DOHH2 (cell line): ENCODE measurements at regions not wholly inside any gene's neighbourhood (a gene's known extent, or its start where the extent isn't known, plus 50 kb on each side); places are given as distances from the start of the nearest gene placed in this dataset.

Experiments used
- H3F3A ChIP-seq: fragments of 200-600 bp; sonication (generic), shearing (Covaris generic); 2 replicates; pipeline ENCODE4 v1.6.0; 2016; ENCODE audit warnings: antibody characterized with exemption, mild to moderate bottlenecking; ENCODE audit not compliant: control insufficient read depth, insufficient read depth
- H3K27ac ChIP-seq: fragments of 200-600 bp; sonication (generic); 2 replicates; pipeline ENCODE4 v1.5.1; 2014; ENCODE audit warnings: low read depth, mild to moderate bottlenecking, low read length, moderate library complexity
- H3K27me3 ChIP-seq: fragments of 200-600 bp; sonication (generic); 2 replicates; pipeline ENCODE4 v1.6.1; 2014; ENCODE audit warnings: mild to moderate bottlenecking, low read length, mixed read lengths; ENCODE audit not compliant: control insufficient read depth
- H3K36me3 ChIP-seq: fragments of 200-600 bp; sonication (generic); 2 replicates; pipeline ENCODE4 v1.6.1; 2014; ENCODE audit warnings: mild to moderate bottlenecking, low read length, moderate library complexity, mixed read lengths; ENCODE audit not compliant: control insufficient read depth
- H3K4me1 ChIP-seq: fragments of 200-600 bp; sonication (generic); 2 replicates; pipeline ENCODE4 v1.6.1; 2014; ENCODE audit warnings: mild to moderate bottlenecking, low read length, mixed read lengths; ENCODE audit not compliant: control insufficient read depth
- H3K4me2 ChIP-seq: fragments of 200-600 bp; sonication (generic); 2 replicates; pipeline ENCODE4 v1.6.0; 2014; ENCODE audit warnings: mild to moderate bottlenecking, low read length, moderate library complexity
- H3K4me3 ChIP-seq: fragments of 200-600 bp; sonication (generic); 2 replicates; pipeline ENCODE4 v1.5.1; 2014; ENCODE audit warnings: mild to moderate bottlenecking, low read length, mixed read lengths
- H3K79me2 ChIP-seq: fragments of 200-600 bp; sonication (generic); 2 replicates; pipeline ENCODE4 v1.6.1; 2014; ENCODE audit warnings: mild to moderate bottlenecking, low read length, mixed read lengths; ENCODE audit not compliant: control insufficient read depth
- H3K9me2 ChIP-seq: fragments of 200-600 bp; sonication (generic); replicated peaks from 2 replicates; pipeline ENCODE4 v1.6.1; 2014; ENCODE audit warnings: mild to moderate bottlenecking, low read length, mixed read lengths; ENCODE audit not compliant: control insufficient read depth
- H3K9me3 ChIP-seq: fragments of 200-600 bp; sonication (generic); 2 replicates; pipeline ENCODE4 v1.6.1; 2014; ENCODE audit warnings: antibody characterized with exemption, low read length, mixed read lengths; ENCODE audit not compliant: control insufficient read depth, insufficient read depth
- H4K20me1 ChIP-seq: fragments of 200-600 bp; sonication (generic); 2 replicates; pipeline ENCODE4 v1.6.0; 2014; ENCODE audit warnings: low read depth, mild to moderate bottlenecking, antibody characterized with exemption, low read length, moderate library complexity; ENCODE audit not compliant: control insufficient read depth, insufficient read depth
- EZH2phosphoT487 ChIP-seq: fragments of 200-600 bp; sonication (generic); IDR thresholded peaks from 2 replicates; pipeline ENCODE4 v1.6.1; 2017; ENCODE audit warnings: borderline replicate concordance, mild to moderate bottlenecking, antibody characterized with exemption, low read length, moderate library complexity, mixed read lengths
- TF ChIP-seq, protein P1 (sequence below): fragments of 200-600 bp; sonication (generic); IDR thresholded peaks from one replicate; pipeline ENCODE4 v1.5.1; 2014; ENCODE audit warnings: antibody characterized with exemption, mild to moderate bottlenecking, low read depth, low read length; ENCODE audit not compliant: poor library complexity, severe bottlenecking

GRCh38 chr1:56180520-56181190 lies 398.7 kb downstream of the PLPP3 start:
- Histone ChIP-seq H3K4me3 (no peak overlapping the region), H3K27me3 (no peaks in the 10 kb centered on the region), H3F3A (no peaks in the 10 kb centered on the region), H3K4me2 (no peak overlapping the region), H3K9me3 (no peaks in the 10 kb centered on the region), H3K9me2 (no peaks in the 10 kb centered on the region), H3K4me1 (no peaks in the 10 kb centered on the region), H3K79me2 (no peaks in the 10 kb centered on the region), H4K20me1 (no peaks in the 10 kb centered on the region), H3K36me3 (no peaks in the 10 kb centered on the region), H3K27ac (no peak overlapping the region)
- TF ChIP-seq EZH2phosphoT487, result no peak
- TF ChIP-seq, protein P1, sequence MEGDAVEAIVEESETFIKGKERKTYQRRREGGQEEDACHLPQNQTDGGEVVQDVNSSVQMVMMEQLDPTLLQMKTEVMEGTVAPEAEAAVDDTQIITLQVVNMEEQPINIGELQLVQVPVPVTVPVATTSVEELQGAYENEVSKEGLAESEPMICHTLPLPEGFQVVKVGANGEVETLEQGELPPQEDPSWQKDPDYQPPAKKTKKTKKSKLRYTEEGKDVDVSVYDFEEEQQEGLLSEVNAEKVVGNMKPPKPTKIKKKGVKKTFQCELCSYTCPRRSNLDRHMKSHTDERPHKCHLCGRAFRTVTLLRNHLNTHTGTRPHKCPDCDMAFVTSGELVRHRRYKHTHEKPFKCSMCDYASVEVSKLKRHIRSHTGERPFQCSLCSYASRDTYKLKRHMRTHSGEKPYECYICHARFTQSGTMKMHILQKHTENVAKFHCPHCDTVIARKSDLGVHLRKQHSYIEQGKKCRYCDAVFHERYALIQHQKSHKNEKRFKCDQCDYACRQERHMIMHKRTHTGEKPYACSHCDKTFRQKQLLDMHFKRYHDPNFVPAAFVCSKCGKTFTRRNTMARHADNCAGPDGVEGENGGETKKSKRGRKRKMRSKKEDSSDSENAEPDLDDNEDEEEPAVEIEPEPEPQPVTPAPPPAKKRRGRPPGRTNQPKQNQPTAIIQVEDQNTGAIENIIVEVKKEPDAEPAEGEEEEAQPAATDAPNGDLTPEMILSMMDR, result no peak

DNA sequence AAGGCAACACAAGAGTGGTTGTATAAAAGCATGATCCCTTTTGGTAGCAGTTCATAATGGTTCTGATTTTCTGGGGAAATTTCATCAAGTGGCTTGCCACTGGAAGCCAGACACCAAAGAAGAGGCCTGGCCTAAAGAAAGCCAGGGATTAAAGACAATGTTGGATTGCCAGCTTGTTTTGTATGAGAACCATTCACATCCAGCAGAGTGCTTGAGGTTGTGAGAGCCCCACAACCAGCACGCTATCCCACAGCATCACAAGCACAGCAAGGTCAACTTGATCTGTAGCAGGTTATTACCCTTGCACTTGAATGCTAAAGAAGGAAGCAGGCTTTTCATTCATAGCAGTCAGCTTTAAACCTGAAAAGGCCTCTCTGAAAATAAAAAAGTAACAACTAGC lies 399.8 kb downstream of the PLPP3 start:
- TF ChIP-seq, protein P1, result no peak
- no peak for TF ChIP-seq EZH2phosphoT487
- no peaks in the 10 kb centered on the region for H3K27me3 ChIP-seq
- no peaks in the 10 kb centered on the region for H3K4me1 ChIP-seq
- no peaks in the 10 kb centered on the region for H3K36me3 ChIP-seq
- no peak overlapping the region for H3K4me3 ChIP-seq
- H3K9me2 ChIP-seq, result no peaks in the 10 kb centered on the region
- no peak overlapping the region for H3K27ac ChIP-seq
- no peaks in the 10 kb centered on the region for H3K9me3 ChIP-seq
- no peak overlapping the region for H3K4me2 ChIP-seq
- H3K79me2 ChIP-seq, result no peaks in the 10 kb centered on the region
- H3F3A ChIP-seq, result no peaks in the 10 kb centered on the region
- H4K20me1 ChIP-seq, result no peaks in the 10 kb centered on the region

DNA sequence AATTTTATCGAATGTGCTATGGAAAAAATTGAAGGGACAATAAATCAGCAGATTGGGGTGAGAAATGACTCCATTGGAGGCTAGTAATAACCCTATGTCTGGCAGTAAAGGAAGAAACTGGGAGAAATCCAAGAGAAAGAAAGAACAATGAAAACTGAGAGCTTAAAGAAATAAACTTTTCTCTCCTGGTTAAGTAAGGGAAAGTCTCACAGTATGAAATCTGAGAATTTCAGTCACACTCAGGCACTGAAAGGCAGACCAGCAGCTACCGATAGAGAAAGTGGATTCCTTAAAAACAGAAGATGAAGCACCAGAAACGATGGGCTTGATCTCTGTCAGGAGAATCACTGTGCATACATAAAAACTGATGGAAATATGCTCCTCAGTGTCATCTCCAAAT lies 404.2 kb downstream of the PLPP3 start:
- Histone ChIP-seq H3K27me3 (no peaks in the 10 kb centered on the region), H3K27ac (no peak overlapping the region), H3K4me3 (no peak overlapping the region), H3K36me3 (no peaks in the 10 kb centered on the region), H3F3A (no peaks in the 10 kb centered on the region), H3K4me1 (no peaks in the 10 kb centered on the region), H3K9me2 (no peaks in the 10 kb centered on the region), H3K79me2 (no peaks in the 10 kb centered on the region), H3K4me2 (no peak overlapping the region), H3K9me3 (no peaks in the 10 kb centered on the region), H4K20me1 (no peaks in the 10 kb centered on the region)
- TF ChIP-seq, protein P1, result no peak
- no peak for TF ChIP-seq EZH2phosphoT487
